Keratinocyte (primary cell): ENCODE measurements at regions not wholly inside any gene's neighbourhood (a gene's known extent, or its start where the extent isn't known, plus 50 kb on each side); places are given as distances from the start of the nearest gene placed in this dataset.

ENCODE experiments used
- CTCF ChIP-seq, 3 experiments: IDR thresholded peaks in 1 of 3; conservative IDR thresholded peaks in 1 of 3; optimal IDR thresholded peaks in 1 of 3; 2 replicates in 2 of 3; 3 replicates in 1 of 3; pipeline versions ENCODE3 to v1.5.1; 2011; ENCODE audit warnings: low read length in 3 of 3, mild to moderate bottlenecking in 3 of 3, moderate library complexity in 2 of 3, control low read depth in 1 of 3, inconsistent platforms in 1 of 3; ENCODE audit not compliant: insufficient read depth in 2 of 3; ENCODE audit errors: extremely low read depth in 1 of 3
- EZH2 ChIP-seq: IDR thresholded peaks from one replicate; pipeline ENCODE4 v1.6.1; 2012; ENCODE audit warnings: inconsistent platforms, mild to moderate bottlenecking, low read length, moderate library complexity

- TF ChIP-seq CTCF (optimal IDR thresholded peaks at IDR 0.05 in 1 of 3, IDR thresholded peaks at IDR 0.05 in 1 of 3, conservative IDR thresholded peaks at IDR 0.05 in 1 of 3; ENCODE audit: extremely low read depth in 1 of 3, insufficient read depth in 2 of 3, low read length in 3 of 3) (no peak), EZH2 (no peak)
These were observed 161.6 kb upstream of the SESN3 start for GRCh38 chr11:95392644-95393043.
